ENCODE measurements at regions not wholly inside any gene's neighbourhood (a gene's known extent, or its start where the extent isn't known, plus 50 kb on each side); places are given as distances from the start of the nearest gene placed in this dataset.

DNA sequence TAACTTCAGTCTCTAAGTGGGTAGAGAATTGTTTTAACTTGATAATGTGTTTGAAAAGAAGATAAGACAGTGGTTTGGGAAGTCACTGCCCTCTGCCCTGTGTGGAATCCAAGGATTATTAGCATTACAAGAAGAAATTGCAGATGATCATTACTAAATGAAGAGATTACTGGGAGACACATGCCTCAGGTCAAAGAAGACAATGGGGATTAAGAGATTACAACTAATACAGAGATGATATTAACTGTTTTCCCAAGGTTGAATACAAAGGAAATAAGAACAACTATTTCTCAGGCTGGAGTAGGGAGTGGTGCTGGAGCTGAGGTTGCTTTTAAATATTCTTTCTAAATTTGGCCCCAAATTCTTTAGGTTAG is 166.0 kb downstream of the TRMT11 start:
- DNase-seq: no peak

GRCh38 chr6:126153661-126154060 is 167.3 kb downstream of the TRMT11 start:
- peak; percentile 21 for DNase-seq

- no peak for DNase-seq
Observed at GRCh38 chr6:126156973-126157372, 170.6 kb downstream of the TRMT11 start.

DNA sequence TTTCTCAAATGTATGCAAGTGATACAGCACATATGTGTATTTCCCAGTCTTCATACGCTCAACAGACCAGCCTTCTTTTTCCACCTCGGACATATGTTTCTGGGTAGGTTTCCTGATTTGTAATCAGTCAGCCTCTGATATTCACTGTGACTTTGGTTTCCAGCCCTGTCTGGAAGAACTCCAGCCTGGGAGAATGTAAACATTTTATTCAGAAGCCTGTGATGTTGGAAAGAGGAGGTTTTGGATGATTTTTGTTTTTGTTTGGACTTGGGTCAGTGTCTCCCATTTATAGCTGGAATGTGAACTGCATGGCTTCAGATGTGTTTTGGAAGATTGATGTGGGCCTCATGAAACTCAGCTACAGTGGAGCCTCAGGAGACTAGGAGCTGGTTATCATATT is 172.2 kb upstream of the CENPW start:
- DNase-seq: no peak

DNA sequence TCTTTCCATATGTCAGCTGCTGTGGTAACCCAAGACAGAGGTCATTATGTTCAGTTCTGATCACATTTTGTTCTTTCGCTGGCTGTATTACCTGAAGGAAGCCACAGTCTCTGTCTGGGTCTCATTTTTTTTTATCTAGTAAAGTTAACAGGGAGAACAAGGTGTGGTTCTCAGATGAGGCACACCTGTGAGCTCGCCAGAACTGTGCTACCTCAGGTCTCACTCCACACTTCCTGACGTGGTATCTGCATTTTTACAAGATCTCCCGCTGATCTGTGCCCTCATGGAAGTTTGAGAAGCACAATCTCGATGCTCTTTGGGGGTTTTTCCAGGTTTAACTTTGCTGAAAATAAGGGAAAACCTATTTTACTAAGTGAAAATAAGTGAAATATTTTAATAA is 169.5 kb upstream of the CENPW start:
- no peak for DNase-seq

DNA sequence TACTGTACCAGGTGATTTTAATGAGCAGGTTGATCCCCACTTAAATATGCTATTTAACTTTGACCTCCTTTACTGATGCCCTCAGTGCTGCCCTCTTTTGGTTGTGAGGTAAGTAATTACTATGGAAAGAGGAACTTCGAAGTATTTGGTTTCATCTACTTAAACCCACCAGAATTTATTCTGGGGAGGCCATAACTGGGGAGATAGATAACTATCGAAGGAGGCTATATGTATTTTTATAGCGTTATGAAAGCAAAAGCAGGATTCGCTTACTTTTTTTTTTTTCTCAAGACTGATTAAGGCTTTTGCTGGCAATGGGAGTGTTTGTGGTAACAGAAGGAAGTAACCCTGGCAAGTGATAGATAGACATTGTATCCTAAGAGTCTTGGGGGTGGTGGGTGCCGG is 168.9 kb upstream of the CENPW start:
- DNase-seq: peak; percentile 22

- DNase-seq: no peak
Observed at GRCh38 chr6:126172131-126172530, 167.8 kb upstream of the CENPW start.

DNA sequence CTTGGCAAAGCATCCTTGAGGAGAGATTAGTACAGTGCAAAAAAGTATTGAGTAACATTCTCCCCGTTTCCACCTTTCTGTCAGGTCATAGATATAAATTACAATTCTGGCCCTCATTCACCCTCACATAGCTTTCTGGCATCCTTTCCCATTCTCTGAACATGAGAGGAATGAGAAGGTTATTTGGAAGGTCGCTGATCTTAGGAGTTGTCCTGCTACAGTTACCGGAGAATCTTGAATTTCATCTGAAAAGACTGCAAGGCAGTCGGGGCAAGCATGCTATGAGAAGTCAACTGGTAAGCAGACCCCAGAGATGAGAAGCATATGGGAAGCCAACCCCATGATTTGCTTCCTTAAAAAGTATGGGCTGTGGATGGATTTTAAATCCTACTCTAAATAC is 166.7 kb upstream of the CENPW start:
- no peak for DNase-seq

- no peak for DNase-seq
Observed at GRCh38 chr6:126174697-126175096, 165.2 kb upstream of the CENPW start.

DNA sequence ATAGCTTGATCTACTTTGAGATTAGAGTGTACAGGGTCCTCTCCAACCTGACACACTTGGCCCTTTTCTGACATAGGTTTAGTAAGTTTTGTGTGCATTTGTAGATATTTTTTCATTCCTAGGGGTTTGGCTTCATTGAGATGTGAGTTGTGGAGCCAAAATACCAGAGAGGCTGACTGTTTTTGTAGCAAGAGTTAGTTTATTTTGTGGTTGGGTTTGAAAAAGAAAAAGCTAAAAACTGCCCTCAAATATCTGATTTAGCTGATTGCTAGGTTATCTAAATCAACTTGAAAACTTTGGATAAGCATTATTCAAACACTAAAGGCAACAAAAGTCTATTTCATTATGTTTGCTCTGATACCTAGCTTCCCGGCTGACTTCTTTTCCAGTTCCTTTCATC is 164.7 kb upstream of the CENPW start:
- no peak for DNase-seq

DNA sequence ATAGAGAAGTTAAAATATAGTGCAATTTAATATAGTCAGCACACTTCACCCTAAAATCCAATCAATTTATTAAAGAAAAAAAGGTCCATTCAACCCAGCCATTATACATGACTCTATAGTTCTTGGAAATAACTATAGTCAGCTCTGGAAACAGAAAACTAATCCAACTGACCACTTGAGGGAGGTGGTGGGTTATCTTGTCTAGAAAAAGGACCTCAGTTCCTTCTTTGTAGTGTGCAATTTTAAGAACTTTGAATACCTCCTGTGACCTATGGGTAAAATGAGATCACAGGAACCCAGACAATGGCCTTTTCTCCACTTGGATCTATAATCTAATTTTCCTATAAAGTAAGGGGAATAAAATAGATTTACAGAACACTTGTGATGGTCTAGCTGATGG is 163.6 kb upstream of the CENPW start:
- DNase-seq: peak; percentile 34

- peak; percentile 88 for DNase-seq
Observed at GRCh38 chr6:126180585-126180984, 159.3 kb upstream of the CENPW start.

DNA sequence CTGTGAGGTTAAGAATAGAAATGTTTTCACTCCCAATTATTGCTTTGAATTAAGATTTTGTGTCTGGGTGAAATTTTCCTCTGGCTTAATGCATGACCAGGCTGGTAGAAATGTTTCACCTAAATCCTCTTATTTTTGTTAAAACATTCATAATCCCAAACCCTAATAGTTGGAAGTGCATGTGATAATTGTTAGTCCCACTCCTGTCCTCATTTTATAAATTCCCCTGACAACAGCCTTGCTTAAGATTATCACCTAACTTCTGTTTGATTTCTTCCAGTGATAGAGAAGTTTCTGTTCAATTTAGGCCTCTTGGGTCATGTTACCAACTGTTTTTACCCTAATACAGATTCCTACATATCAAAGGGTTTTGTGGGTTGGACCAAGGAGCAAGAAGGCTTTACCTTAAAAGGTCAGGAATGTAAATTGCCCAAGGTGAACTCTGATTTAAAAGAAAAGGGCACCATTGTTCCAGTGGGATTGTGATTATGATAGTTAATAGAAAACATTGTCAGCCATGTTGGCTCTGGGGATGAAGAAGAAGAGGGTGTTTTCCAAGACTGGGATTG is 158.7 kb upstream of the CENPW start:
- no peak for DNase-seq

- DNase-seq: no peak
Observed at GRCh38 chr6:126181890-126182289, 158.0 kb upstream of the CENPW start.

DNA sequence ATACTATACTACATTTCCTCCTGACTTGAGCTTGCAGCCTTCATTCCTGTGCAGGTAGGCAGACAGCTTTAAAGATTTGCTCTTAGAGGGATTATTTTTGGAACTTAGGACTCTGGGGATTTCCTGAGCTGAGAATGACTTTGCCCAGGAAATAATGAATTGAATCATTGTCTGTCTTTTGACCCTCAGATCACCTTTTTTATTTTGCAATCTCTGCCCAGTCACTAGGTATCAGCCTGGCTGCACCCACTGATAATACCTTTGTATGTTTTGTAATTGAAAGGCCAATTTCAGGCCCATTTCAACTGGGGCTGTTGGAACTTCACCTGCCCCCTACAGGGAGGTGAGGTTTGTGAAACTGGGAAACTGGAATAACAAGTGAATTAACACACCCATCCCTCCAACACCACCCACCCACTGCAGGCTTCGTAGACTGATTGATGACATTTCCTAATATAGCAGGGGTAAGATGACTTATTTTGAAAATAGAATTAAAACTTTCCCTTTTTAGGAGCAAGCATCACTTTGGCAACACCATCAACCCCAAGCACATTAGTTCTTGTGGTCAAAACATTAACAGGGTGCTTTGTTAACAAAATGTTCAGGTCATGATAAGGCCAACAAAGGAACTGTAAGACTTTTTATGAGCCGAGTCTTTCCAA is 157.1 kb upstream of the CENPW start:
- DNase-seq: no peak

GRCh38 chr6:126185774-126186173 is 154.1 kb upstream of the CENPW start:
- no peak for DNase-seq

DNA sequence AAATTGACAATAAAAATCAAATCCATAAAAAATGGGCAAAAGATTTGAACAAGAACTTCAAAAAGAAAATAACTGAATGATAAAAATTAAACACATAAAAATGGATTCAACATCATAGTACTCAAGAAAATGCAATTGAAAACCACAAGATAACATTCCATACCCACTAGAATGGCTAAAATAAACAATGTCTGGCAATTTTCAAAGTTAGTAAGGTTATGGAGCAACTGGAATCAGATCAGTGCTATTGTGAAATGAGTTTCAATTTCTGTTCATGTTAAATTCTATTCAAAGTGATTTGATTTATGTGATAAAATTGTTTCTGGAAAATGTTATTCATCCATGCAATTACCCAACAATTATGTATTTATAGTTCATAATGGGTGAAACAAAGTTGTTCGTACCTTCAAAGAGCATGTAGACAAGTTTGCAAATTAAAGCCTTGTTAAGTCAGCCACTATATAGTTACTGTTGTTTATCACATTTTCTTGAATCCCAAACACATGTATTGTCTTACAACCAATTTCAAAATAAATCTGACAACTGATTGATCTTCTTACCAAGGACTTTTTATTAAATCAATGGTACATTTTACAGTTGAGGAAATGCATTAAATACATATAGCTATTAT is 151.5 kb upstream of the CENPW start:
- peak; percentile 82 for DNase-seq

GRCh38 chr6:126195625-126196236 is 144.2 kb upstream of the CENPW start:
- DNase-seq: no peak

- no peak for DNase-seq
Observed at GRCh38 chr6:126198631-126199030, 141.3 kb upstream of the CENPW start.

- no peak for DNase-seq
Observed at GRCh38 chr6:126199466-126199865, 140.4 kb upstream of the CENPW start.

- no peak for DNase-seq
Observed at GRCh38 chr6:126202707-126203106, 137.2 kb upstream of the CENPW start.

DNA sequence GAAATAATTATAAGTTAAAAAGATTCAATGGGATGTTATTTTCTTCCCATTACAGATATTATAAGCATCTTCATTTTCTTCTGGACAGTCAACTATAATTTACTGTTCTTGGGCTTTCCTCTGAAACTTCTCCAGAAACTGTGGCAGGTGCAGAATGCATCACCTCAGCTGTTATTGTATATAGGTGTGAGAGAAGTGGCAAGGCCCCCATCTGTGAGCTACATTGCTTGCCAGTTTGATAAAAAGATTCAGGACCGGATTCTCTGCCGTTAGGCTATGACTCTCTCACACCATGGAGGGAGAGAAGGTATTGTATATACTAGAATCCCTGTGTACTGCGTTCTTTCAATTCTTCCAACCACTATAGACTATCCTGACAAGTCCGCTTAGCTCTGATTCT is 135.8 kb upstream of the CENPW start:
- no peak for DNase-seq

DNA sequence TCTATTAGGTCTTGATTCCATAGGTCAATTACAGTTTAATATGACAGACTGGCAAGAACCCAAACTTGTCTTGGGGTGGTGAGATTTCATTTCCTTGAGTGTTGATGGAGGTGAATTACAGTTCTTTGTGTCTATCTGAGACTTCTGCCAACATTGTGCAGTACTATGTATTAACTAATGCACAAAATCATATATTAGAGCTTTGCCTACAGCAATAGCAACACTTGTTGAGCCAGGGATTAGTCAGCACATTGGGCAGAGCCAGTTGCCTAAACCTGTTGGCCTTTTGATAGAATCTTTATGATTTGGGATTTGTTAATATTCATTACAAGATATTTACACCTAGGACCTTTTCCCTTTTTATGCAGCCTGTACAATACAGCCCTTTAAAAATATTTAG is 135.3 kb upstream of the CENPW start:
- no peak for DNase-seq

DNA sequence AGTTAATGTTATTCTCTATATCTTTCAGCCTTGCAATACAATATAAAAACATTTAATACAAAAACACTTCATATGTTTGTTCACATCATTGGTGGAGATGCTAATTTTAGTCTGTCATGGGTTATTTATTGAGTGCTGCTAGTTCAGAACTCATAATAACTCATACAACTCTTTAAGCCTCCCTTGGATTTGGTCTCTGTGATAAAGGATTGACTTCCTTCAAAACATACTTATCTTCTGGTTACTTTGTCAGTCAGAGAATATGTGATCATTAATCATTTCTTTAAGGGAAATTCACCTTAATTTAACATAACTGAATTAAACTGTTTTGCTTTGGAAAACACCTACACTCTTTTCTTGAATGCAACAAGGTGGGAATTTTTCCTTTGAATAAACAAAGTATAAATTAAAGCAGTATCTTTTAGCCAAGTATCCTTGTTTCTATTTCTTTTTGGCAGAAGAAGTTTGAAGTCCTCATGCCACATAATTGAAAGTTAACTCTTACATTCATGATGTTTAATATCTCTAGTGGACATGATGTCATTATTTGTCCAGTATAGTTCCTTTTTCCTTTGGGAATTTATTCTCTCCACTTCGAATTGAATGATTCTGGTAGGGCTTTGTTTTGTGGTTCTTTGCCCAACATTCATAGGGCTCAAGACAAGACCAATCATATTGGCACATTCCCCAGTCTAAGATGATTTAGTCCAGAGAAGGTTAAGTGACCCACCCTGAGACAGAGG is 133.2 kb upstream of the CENPW start:
- no peak for DNase-seq

All from HCEC 1CT (cell line).